ENCODE measurements at regions not wholly inside any gene's neighbourhood (a gene's known extent, or its start where the extent isn't known, plus 50 kb on each side); places are given as distances from the start of the nearest gene placed in this dataset.

GRCh38 chr14:32022525-32022924 is 54.6 kb upstream of the ARHGAP5 start:
- H3K9me3 Mint-ChIP-seq (ENCODE audit: unreplicated experiment), result peaks cover 6% of the 10 kb centered on the region
- H3K4me1 ChIP-seq, result peaks cover 11% of the 10 kb centered on the region; the same call in 1 of the 2 replicates
- ChIA-PET CTCF (no interaction called here), POLR2A (no interaction called here)
- H3K27ac Mint-ChIP-seq (ENCODE audit: unreplicated experiment), result no peak overlapping the region
- no peaks in the 10 kb centered on the region; the same call in 1 of the 2 replicates for H3K27me3 ChIP-seq (replicated peaks; ENCODE audit: control insufficient read depth, insufficient read depth, low read length)
- H3K4me3 Mint-ChIP-seq (ENCODE audit: unreplicated experiment), result no peak overlapping the region
- no peaks in the 10 kb centered on the region for H3K9me3 ChIP-seq
- no peak for TF ChIP-seq CTCF (IDR thresholded peaks at IDR 0.05; ENCODE audit: insufficient read depth in 1 of 2, low read depth in 1 of 2, low read length in 1 of 2, severe bottlenecking in 1 of 2, unreplicated experiment in 1 of 2)
- H3K4me1 Mint-ChIP-seq (ENCODE audit: low read depth, unreplicated experiment), result no peaks in the 10 kb centered on the region
- H3K36me3 ChIP-seq (ENCODE audit: control insufficient read depth, insufficient read depth, low read length), result no peaks in the 10 kb centered on the region; the same call in 1 of the 2 replicates
- H3K27me3 Mint-ChIP-seq (ENCODE audit: insufficient read depth, unreplicated experiment), result no peaks in the 10 kb centered on the region
- DNase-seq, result no peak
- no peak overlapping the region for H3K4me3 ChIP-seq (ENCODE audit: low read depth, low read length)
- no peaks in the 10 kb centered on the region for H3K36me3 Mint-ChIP-seq (ENCODE audit: insufficient read depth, unreplicated experiment)
- BruUV-seq (replicated peaks), result no TSS peak
- intact Hi-C loops (cut with micrococcal nuclease; ENCODE audit: unreplicated experiment), result no loop called here

GRCh38 chr14:32022938-32023466 is 54.1 kb upstream of the ARHGAP5 start:
- Histone ChIP-seq H3K36me3 (ENCODE audit: control insufficient read depth, insufficient read depth, low read length) (no peaks in the 10 kb centered on the region; the same call in 1 of the 2 replicates), H3K9me3 (no peaks in the 10 kb centered on the region), H3K4me1 (peaks cover 11% of the 10 kb centered on the region; the same call in 1 of the 2 replicates), H3K4me3 (ENCODE audit: low read depth, low read length) (no peak overlapping the region), H3K27me3 (replicated peaks; ENCODE audit: control insufficient read depth, insufficient read depth, low read length) (no peaks in the 10 kb centered on the region; the same call in 1 of the 2 replicates)
- no peaks in the 10 kb centered on the region for H3K27me3 Mint-ChIP-seq (ENCODE audit: insufficient read depth, unreplicated experiment)
- no peak for DNase-seq
- H3K36me3 Mint-ChIP-seq (ENCODE audit: insufficient read depth, unreplicated experiment), result no peaks in the 10 kb centered on the region
- intact Hi-C loops (cut with micrococcal nuclease; ENCODE audit: unreplicated experiment), result no loop called here
- TF ChIP-seq CTCF (IDR thresholded peaks at IDR 0.05; ENCODE audit: insufficient read depth in 1 of 2, low read depth in 1 of 2, low read length in 1 of 2, severe bottlenecking in 1 of 2, unreplicated experiment in 1 of 2), result no peak
- no peaks in the 10 kb centered on the region for H3K4me1 Mint-ChIP-seq (ENCODE audit: low read depth, unreplicated experiment)
- H3K27ac Mint-ChIP-seq (ENCODE audit: unreplicated experiment), result no peak overlapping the region
- H3K9me3 Mint-ChIP-seq (ENCODE audit: unreplicated experiment), result peaks cover 6% of the 10 kb centered on the region
- no TSS peak for BruUV-seq (replicated peaks)
- H3K4me3 Mint-ChIP-seq (ENCODE audit: unreplicated experiment), result no peak overlapping the region
- POLR2A ChIA-PET, result no interaction called here
- CTCF ChIA-PET, result no interaction called here

- no TSS peak for BruUV-seq (replicated peaks)
- CTCF ChIA-PET, result no interaction called here
- Mint-ChIP-seq H3K27ac (ENCODE audit: unreplicated experiment) (no peak overlapping the region), H3K4me1 (ENCODE audit: low read depth, unreplicated experiment) (no peaks in the 10 kb centered on the region), H3K27me3 (ENCODE audit: insufficient read depth, unreplicated experiment) (no peaks in the 10 kb centered on the region), H3K9me3 (ENCODE audit: unreplicated experiment) (peaks cover 6% of the 10 kb centered on the region), H3K36me3 (ENCODE audit: insufficient read depth, unreplicated experiment) (no peaks in the 10 kb centered on the region), H3K4me3 (ENCODE audit: unreplicated experiment) (no peak overlapping the region)
- no peak for DNase-seq
- H3K4me1 ChIP-seq, result peaks cover 9% of the 10 kb centered on the region; the same call in 1 of the 2 replicates
- H3K4me3 ChIP-seq (ENCODE audit: low read depth, low read length), result no peak overlapping the region
- intact Hi-C loops (cut with micrococcal nuclease; ENCODE audit: unreplicated experiment), result no loop called here
- no peaks in the 10 kb centered on the region for H3K9me3 ChIP-seq
- POLR2A ChIA-PET, result no interaction called here
- no peaks in the 10 kb centered on the region; the same call in 1 of the 2 replicates for H3K27me3 ChIP-seq (replicated peaks; ENCODE audit: control insufficient read depth, insufficient read depth, low read length)
- TF ChIP-seq CTCF (IDR thresholded peaks at IDR 0.05; ENCODE audit: insufficient read depth in 1 of 2, low read depth in 1 of 2, low read length in 1 of 2, severe bottlenecking in 1 of 2, unreplicated experiment in 1 of 2), result no peak
- no peaks in the 10 kb centered on the region; the same call in 1 of the 2 replicates for H3K36me3 ChIP-seq (ENCODE audit: control insufficient read depth, insufficient read depth, low read length)
Measured at GRCh38 chr14:32023540-32023939, 53.6 kb upstream of the ARHGAP5 start.

All from Caco-2 (cell line).